Kidney epithelial cell (primary cell): ENCODE measurements at regions not wholly inside any gene's neighbourhood (a gene's known extent, or its start where the extent isn't known, plus 50 kb on each side); places are given as distances from the start of the nearest gene placed in this dataset.

Experiments used
- DNase-seq: peaks from one replicate; pipeline ENCODE4 v3.0.0-alpha.2; 2010; ENCODE audit warnings: low read depth
- H3K27me3 ChIP-seq: 2 replicates; pipeline ENCODE4 v1.6.0; 2011; ENCODE audit warnings: low read length; ENCODE audit not compliant: control insufficient read depth, insufficient read depth
- H3K36me3 ChIP-seq: 2 replicates; pipeline ENCODE4 v1.5.1; 2011; ENCODE audit warnings: low read length; ENCODE audit not compliant: control insufficient read depth, insufficient read depth
- H3K4me3 ChIP-seq: 2 replicates; pipeline ENCODE4 v1.5.1; 2011; ENCODE audit warnings: low read depth, mild to moderate bottlenecking, control low read depth, low read length
- TF ChIP-seq, protein P1 (sequence below): IDR thresholded peaks from 2 replicates; pipeline ENCODE4 v1.5.1; 2011; ENCODE audit warnings: mild to moderate bottlenecking, moderate library complexity, low read length, control low read depth, inconsistent platforms; ENCODE audit not compliant: insufficient read depth, poor library complexity, severe bottlenecking

DNA sequence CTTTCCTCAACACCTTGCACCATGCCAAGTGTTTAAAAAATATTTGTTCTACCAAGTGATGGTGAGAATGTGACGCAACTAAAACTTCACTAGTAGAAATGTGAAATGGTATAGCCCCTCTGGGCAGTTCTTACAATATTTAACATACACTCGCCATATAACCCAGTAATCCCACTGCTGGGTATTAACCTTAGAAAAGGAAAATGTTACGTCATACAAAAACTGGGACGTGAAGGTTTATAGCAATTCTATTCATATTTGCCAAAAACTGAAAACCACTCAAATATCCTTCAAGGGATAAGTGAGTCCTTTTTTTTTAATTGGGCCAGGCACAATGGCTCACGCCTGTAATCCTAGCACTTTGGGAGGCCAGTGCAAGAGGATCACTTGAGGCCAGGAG is 279.3 kb downstream of the SKIDA1 start:
- DNase-seq: no peak
- H3K36me3 ChIP-seq: no peaks in the 10 kb centered on the region
- H3K27me3 ChIP-seq: no peaks in the 10 kb centered on the region
- H3K4me3 ChIP-seq: no peak overlapping the region
- TF ChIP-seq, protein P1, sequence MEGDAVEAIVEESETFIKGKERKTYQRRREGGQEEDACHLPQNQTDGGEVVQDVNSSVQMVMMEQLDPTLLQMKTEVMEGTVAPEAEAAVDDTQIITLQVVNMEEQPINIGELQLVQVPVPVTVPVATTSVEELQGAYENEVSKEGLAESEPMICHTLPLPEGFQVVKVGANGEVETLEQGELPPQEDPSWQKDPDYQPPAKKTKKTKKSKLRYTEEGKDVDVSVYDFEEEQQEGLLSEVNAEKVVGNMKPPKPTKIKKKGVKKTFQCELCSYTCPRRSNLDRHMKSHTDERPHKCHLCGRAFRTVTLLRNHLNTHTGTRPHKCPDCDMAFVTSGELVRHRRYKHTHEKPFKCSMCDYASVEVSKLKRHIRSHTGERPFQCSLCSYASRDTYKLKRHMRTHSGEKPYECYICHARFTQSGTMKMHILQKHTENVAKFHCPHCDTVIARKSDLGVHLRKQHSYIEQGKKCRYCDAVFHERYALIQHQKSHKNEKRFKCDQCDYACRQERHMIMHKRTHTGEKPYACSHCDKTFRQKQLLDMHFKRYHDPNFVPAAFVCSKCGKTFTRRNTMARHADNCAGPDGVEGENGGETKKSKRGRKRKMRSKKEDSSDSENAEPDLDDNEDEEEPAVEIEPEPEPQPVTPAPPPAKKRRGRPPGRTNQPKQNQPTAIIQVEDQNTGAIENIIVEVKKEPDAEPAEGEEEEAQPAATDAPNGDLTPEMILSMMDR: no peak

DNA sequence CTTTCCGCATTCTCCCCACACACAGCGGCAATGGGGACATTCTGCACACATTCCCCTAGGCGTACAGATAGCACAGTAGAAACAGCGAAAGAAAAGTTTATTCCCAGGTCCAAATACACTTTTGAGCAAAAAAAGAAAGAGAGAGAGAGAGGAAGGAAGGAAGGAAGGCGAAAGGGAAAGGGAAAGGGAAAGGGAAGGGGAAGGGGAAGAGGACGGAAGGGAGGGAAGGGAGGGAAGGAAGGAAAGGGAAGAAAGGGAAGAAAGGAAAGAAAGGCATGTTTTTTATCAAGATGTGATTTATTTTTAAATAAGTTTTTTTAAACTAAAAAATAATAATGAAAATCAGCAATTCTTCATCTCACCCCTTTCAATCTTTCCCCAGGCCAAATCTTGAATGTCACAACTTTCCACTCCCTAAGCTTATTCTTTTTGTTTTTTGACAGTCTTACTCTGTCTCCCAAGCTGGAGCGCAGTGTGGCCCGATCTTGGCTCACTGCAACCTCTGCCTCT is 281.7 kb downstream of the SKIDA1 start:
- DNase-seq: no peak
- Histone ChIP-seq H3K36me3 (no peaks in the 10 kb centered on the region), H3K27me3 (no peaks in the 10 kb centered on the region), H3K4me3 (no peak overlapping the region)
- TF ChIP-seq, protein P1: no peak

DNA sequence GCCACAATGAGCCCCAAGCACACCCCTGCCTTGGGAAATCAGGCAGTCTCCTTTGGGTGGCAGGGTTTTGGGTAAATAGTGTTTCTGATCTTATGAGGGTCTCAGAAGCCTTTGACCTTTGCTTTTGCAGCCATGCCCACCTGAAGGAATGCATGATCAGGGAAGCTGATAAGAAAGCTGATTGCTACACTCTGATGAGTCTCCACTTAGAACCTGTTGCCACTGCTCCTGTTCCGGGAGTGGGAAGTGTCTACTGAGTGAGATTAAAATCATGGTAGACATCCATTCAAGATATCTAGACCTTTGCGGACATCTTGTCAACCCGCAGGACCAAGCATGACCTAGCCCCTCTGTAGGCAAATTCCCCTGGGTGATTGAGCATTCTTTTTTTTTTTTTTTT is 282.6 kb downstream of the SKIDA1 start:
- Histone ChIP-seq H3K36me3 (no peaks in the 10 kb centered on the region), H3K4me3 (no peak overlapping the region), H3K27me3 (no peaks in the 10 kb centered on the region)
- DNase-seq: no peak
- TF ChIP-seq, protein P1: no peak

DNA sequence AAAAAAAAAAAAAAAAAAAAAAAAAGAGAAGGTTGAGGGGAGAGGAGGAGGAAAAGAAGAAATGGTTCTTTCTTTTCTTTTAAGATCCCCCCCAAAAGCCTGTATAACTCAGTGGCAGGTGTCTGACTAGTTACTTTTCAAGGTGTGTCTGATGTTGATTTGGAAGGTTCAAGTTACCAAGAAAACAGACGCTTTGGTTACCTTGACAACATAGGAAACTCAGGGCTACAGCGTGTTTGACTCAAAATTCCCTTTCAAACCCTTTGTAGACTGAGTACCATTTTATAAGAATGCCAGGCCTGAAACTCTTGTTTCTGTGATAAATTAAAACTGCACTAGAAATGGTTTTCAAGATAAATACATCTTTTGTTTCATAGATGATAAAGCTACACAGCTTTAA is 286.8 kb downstream of the SKIDA1 start:
- Histone ChIP-seq H3K36me3 (no peaks in the 10 kb centered on the region), H3K27me3 (no peaks in the 10 kb centered on the region), H3K4me3 (no peak overlapping the region)
- TF ChIP-seq, protein P1: no peak
- no peak for DNase-seq

DNA sequence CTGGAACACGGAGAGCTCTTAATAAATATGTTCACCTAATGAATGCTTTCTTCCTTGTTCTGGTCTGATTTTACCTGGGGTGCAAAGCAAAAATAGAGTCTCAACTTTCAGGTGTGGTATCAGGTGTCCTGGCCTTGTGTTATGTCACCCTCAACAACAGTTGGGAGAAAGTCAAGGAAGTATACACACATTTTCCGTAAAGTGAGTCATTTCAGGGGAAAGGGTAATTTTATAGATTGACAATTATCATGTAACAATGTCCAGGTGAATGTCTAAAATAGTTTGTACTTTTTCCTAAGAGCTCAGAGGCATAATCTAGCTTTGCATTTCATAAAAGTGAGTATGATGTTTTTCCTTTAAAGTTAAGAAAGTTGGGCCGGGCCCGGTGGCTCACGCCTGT is 287.4 kb downstream of the SKIDA1 start:
- DNase-seq: no peak
- H3K27me3 ChIP-seq: no peaks in the 10 kb centered on the region
- H3K4me3 ChIP-seq: no peak overlapping the region
- TF ChIP-seq, protein P1: no peak
- H3K36me3 ChIP-seq: no peaks in the 10 kb centered on the region

DNA sequence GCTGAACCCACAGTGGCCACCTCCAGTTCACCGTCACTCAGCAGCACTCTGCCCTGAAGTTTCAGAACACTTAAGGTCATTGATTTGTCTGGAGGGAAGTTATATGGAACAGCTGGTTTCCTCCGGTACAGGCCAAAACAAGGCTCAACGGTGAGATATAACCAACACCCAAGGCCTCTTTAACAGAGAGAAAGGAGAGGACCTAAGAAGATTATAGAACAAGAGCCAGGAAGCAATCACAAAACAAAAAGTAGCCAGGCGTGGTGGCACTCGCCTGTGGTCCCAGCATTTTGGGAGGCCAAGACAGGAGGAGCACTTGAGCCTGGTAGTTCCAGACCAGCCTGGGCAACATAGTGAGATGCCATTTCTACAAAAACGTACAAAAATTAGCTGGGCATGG is 290.7 kb downstream of the SKIDA1 start:
- TF ChIP-seq, protein P1: no peak
- Histone ChIP-seq H3K27me3 (no peaks in the 10 kb centered on the region), H3K4me3 (no peak overlapping the region), H3K36me3 (no peaks in the 10 kb centered on the region)
- no peak for DNase-seq
